NB4 (cell line): ENCODE measurements at regions not wholly inside any gene's neighbourhood (a gene's known extent, or its start where the extent isn't known, plus 50 kb on each side); places are given as distances from the start of the nearest gene placed in this dataset.

Experiments
- POLR2A ChIP-seq: IDR thresholded peaks from 2 replicates; pipeline ENCODE4 v1.6.1; 2011; ENCODE audit warnings: mild to moderate bottlenecking; ENCODE audit not compliant: insufficient read length; ENCODE audit errors: extremely low read depth
- TF ChIP-seq, protein P1 (sequence below): IDR thresholded peaks from one replicate; pipeline ENCODE4 v1.5.1; 2012; ENCODE audit warnings: low read depth, low read length

DNA sequence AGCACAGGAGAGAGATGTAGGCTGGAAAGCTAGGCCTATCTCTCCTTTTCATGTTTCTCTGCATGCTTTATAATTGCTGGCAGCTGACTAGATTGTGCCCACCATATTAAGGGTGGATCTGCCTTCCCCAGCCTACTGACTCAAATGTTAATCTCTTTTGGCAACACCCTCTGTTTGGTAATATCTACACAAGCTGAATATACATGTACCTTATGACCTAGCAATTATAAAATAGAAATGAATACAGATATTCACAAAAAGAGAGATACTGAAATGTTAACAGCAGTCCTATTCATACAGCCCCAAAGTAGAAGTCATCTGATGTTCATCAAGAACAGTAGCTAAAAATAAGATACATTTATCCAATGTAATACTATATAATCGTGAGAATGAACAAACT lies 429.6 kb downstream of the EPM2A start:
- TF ChIP-seq, protein P1, sequence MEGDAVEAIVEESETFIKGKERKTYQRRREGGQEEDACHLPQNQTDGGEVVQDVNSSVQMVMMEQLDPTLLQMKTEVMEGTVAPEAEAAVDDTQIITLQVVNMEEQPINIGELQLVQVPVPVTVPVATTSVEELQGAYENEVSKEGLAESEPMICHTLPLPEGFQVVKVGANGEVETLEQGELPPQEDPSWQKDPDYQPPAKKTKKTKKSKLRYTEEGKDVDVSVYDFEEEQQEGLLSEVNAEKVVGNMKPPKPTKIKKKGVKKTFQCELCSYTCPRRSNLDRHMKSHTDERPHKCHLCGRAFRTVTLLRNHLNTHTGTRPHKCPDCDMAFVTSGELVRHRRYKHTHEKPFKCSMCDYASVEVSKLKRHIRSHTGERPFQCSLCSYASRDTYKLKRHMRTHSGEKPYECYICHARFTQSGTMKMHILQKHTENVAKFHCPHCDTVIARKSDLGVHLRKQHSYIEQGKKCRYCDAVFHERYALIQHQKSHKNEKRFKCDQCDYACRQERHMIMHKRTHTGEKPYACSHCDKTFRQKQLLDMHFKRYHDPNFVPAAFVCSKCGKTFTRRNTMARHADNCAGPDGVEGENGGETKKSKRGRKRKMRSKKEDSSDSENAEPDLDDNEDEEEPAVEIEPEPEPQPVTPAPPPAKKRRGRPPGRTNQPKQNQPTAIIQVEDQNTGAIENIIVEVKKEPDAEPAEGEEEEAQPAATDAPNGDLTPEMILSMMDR = no peak
- TF ChIP-seq POLR2A = no peak
